HG02870 (cell line): ENCODE measurements at regions not wholly inside any gene's neighbourhood (a gene's known extent, or its start where the extent isn't known, plus 50 kb on each side); places are given as distances from the start of the nearest gene placed in this dataset.
"Not testable (repeated sequence)": the region's sequence is repeated elsewhere in the genome, so short reads cannot be mapped to it uniquely, and the experiment has no call there.

Source experiments
- ATAC-seq: cut with Tn5 transposase; IDR thresholded peaks from one replicate; pipeline ENCODE4 v1.9.1; 2021; ENCODE audit warnings: mild to moderate bottlenecking, moderate library complexity; ENCODE audit not compliant: unreplicated experiment

DNA sequence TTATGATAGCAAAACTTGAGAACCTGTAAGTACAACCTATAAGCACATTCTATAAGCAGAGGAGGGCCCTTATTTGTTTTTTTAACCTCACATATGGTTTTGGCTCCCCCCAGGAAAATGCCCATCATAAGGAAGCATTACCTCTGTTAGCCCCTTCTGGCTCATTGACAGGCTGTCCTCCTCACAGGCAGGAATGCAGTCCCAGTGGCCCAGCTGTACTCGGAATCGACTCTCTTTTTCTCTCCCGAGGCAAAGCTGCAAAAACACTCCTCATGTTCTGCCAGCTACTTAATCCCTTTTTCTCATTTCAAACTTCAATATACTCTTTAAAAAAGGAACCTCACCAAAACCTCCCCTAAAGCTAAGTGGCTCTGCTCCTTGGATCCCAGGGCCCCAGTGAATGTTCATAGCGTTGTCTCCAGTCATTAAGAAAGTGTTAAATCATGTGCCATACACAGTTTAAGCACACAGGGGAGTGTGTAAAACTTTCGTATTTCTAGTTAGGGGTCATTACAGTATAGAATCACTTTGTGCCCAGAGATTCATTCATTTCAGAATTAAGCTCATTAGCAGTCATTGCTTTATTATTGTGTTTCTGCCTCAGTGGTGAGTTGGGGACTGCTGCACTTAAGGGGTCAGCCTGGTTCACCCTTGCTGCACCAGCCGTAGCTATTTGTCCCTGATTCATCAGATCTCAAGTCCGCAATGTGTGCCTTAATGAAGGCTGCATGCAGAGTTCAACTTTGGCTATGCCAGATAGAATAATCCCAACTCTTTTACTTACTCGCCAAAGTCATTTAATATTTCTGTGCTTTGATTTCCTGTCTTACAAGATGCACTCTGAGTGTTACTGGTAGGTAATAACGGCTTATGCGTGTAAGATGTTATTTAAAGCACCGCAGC, 57.6 kb downstream of the JRKL start:
- ATAC-seq, result no peak

DNA sequence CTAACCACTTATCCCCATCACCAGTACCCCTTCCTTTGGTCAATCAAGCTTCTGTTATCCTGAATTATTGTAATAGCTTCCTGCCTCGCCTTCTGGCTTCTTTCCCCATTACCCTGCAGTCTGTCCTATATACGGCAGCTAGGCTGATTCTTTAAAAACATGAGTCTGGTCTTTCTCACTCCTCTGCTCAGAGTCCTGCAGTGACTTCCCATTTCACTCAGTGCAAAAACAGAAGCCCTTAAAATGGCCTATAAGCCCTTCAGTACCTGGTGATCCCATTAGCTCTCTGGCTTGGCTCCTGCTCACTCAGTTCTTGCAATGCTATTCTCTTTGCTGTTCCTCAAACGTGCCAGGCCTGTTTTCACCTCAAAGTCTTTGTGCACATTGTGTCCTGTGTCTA, 58.4 kb downstream of the JRKL start:
- ATAC-seq, result no peak

GRCh38 chr11:96456111-96456510, 66.3 kb downstream of the JRKL start:
- ATAC-seq, result no peak

GRCh38 chr11:96459751-96460150, 69.9 kb downstream of the JRKL start:
- no peak for ATAC-seq

DNA sequence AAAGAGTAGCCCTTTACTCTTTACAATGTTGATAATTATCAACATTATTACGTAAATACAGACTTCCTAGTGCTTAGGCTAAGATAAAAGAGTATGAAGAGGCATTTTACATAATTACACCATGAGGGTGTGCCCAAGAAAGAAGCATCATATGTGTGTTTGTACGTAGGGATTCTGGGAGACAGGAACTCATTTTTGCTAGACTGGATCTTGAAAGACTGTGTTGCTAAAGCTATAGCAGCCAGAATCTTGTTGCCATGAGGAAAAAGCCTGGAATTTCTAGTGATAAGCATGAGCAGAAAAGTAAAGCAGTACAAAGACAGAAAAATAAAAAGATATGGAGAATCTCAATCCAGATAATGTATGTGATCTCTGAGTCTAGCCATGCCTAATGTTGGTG, 72.1 kb downstream of the JRKL start:
- no peak for ATAC-seq

DNA sequence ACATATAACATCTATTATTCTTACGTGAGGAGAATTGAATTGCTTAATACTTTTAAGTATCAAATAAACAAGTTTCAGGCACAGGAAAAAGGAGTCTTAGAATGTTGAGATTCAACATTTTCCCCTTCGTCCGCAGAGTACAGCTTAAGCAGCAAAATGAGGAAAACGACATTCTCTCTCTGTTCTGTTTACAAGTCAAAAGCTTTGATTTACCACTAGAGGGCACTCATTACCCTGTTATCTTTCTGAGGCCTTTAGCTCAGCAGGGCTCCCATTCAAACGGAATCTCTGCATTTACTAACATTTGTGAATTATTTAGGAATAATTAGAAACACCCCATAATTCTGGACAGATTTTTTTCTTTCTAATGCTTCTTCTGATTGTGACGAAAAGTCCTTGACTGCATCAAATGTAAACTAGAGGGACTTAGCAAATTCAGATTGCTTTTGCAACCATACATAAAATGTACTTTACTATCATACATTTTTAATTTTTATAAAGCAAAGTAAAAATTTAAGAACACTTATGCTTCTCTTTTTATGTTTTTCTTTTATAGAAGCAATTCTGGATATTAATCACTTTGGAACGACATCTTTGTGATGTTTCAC, 75.0 kb downstream of the JRKL start:
- peak; percentile 92 for ATAC-seq

DNA sequence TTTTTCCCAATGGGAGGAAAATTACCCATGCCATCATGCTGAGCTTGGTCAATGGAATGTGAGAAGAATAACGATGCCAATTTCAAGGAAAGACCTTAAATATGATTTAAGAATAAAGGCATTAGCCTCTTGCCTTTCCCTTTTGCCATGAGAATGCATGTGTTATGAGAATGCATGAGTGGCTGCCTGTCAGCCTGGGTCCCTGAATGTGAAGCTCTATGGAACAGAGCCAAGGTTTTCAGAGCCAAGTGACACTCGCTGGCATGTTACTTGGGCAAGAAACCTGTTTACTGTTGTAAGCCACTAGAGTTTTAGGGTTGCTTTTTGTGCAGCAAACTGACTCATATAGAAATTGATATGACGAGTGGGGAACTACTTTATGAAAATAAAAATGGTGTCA, 75.7 kb downstream of the JRKL start:
- no peak for ATAC-seq

DNA sequence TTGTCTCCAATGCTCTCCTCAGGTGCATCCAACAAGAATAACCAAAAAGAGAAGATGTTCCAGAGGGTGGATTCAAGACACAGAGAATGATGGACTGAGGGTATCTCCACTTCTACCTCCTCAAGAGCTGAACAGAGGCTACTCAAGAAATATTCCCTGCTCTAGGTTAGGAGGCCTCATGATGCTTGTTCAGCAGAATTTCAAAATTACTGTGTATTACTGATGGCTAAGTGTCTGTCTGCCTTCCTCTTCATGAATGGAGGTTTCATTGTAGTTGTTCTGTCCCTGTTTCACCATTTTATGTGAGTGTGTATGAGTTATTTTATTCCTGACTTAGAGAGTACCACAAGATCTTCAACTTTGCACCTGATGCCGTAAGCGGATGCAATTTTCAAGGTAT, 76.8 kb downstream of the JRKL start:
- ATAC-seq, result no peak

- ATAC-seq, result no peak
These were observed 80.0 kb downstream of the JRKL start for GRCh38 chr11:96469776-96470175.

DNA sequence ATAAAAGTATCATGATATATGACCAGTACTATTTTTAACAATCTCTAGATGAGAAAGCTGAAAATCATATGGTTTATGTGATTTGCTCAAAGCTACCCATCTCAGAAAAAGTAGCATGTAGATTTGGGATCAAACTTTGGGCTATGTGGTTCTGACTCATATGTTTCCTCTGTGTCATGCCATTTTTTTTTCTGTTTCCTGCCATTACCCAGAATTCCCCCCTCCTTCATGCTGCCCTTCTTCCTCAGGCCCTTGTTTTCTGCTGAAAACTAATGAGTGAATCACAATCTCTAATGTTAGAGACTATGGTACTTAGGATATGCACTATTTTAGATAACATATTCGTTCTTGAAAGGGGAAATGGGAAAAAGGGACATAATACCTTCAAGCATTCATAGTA, 80.7 kb downstream of the JRKL start:
- ATAC-seq, result no peak

DNA sequence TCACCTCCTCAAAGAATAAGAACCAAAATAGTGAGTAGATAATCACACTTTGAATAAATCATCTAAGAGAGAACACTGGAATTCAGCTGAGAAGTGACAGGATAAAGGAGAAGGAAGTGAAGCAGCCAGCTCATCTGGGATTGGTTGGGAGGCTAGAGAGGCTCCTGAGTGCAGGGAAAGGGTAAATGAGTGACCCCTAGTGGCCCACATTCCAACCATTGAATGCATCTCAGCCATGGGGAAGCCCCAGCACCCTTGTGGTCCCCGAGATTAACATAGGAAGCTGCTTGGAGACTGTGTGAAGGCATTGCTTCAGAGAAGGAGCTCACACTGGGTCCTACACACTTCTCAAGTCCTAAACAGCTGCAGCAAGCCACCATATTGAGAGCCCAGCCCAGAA, 82.3 kb downstream of the JRKL start:
- peak; percentile 96 for ATAC-seq

- no peak for ATAC-seq
These were observed 84.5 kb downstream of the JRKL start for GRCh38 chr11:96474263-96474662.

- ATAC-seq, result no peak
These were observed 91.4 kb downstream of the JRKL start for GRCh38 chr11:96481204-96481603.

DNA sequence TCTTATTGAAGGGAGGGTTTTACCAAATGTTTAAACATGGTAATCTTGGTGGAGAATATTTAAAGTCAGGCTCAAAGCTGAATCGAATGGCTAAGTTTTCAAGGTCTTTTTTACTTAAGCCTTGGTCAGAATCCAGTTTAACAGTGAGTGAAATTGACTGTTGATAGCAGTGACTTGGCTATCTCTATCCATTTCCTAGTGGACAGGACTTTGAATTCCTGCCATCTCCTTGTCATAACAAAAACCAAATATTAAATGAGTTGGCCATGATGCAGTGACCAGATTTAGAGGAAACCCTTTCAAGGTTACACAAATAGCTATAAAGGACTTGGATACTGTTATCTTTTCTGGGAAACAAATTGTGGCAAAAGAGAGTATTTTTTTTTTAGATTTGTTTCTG, 92.0 kb downstream of the JRKL start:
- ATAC-seq, result no peak

- ATAC-seq, result no peak
These were observed 92.4 kb downstream of the JRKL start for GRCh38 chr11:96482193-96482592.

DNA sequence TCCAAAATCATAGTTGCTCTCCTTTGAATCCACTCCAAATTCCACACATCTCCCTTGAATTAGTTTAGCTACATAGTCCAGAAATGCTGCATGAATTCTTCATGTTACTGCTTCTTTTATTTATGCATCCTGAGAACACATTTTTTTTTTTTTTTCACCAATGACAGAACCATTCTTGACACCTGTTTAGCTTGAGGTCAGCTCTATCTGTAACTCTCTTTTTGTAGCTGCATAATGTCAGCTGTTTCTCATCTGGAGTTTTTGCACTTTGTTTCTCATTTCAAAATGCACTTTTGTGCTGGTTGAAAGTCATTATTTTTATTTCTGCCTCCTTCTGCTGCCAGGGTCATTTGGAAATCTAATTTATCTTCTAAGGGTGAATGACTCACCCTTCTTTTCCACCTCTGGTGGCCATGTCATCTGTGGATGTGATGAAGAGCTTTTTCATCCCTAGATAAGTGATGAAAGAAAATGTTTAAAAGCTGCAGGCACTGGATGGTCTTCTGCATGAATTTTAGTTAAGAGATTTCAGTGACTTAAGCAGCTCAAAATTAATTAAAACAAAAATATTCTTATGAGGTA, 93.7 kb downstream of the JRKL start:
- no peak for ATAC-seq

GRCh38 chr11:96484361-96484760, 94.5 kb downstream of the JRKL start:
- ATAC-seq, result no peak

GRCh38 chr11:96486890-96487611, 97.2 kb downstream of the JRKL start:
- no peak for ATAC-seq

DNA sequence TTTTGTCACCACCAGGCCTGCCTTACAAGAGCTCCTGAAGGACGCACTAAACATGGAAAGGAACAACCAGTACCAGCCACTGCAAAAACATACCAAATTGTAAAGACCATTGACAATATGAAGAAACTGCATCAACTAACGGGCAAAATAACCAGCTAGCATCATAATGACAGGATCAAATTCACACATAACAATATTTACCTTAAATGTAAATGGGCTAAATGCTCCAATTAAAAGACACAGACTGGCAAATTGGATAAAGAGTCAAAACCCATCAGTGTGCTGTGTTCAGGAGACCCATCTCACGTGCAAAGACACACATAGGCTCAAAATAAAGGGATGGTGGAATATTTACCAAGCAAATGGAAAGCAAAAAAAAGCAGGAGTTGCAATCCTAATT, 99.1 kb downstream of the JRKL start:
- ATAC-seq, result not testable (repeated sequence)

GRCh38 chr11:96500440-96500839, 110.6 kb downstream of the JRKL start:
- no peak for ATAC-seq

GRCh38 chr11:96506041-96506440, 116.2 kb downstream of the JRKL start:
- ATAC-seq, result no peak
